ENCODE measurements at regions not wholly inside any gene's neighbourhood (a gene's known extent, or its start where the extent isn't known, plus 50 kb on each side); places are given as distances from the start of the nearest gene placed in this dataset.

DNA sequence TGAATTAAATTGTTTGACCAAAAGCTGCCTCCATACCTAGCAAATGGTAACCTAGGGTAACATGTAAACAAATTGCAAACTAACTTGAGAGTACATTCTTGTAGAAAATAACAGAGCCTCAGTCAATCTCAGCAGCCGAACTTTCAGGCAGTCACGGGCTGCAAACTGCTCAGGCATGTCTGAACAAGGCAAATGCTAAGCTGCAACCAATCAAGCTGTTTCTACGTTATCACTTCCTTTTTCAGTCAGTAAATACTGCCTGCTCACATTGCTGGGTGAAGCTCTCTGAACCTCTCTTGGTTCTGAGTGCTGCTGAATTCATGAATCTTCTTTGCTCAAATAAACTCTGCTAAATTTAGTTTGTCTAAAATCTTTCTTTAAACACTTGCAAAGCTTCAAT, 1212.4 kb downstream of the SORCS1 start:
- H3K27me3 Mint-ChIP-seq: no peaks in the 10 kb centered on the region
- POLR2A ChIA-PET: no interaction called here

DNA sequence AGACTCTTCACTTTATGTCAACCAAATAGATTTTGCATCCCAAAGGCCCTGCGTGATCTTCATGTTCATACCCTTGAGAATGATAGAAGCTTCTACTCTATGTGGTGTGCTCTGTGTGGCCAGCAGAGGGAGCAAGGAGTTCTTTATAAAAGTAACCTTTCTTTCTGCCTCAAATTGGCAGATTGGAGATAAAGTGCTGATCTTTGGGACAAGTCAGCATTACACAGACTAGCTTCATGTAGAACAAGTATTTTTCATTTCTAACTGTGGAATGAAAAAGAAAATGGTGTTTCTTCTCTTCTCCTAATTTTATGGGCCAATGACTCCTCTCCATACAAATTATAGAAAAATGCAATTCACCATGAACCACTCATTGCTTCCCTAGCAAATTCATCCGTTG, 1214.1 kb downstream of the SORCS1 start:
- CTCF ChIA-PET: no interaction called here
- H3K4me1 Mint-ChIP-seq: no peaks in the 10 kb centered on the region
- H3K36me3 Mint-ChIP-seq (ENCODE audit: low read depth): no peaks in the 10 kb centered on the region
- H3K27ac Mint-ChIP-seq: no peak overlapping the region
- POLR2A ChIA-PET: no interaction called here
- no peaks in the 10 kb centered on the region for H3K9me3 Mint-ChIP-seq
- DNase-seq: peak; percentile 31
- H3K27me3 Mint-ChIP-seq: no peaks in the 10 kb centered on the region
- no peak overlapping the region for H3K4me3 Mint-ChIP-seq

More for the DNA sequence above, 1212.4 kb downstream of the SORCS1 start:
- Mint-ChIP-seq H3K27ac (no peak overlapping the region), H3K4me1 (no peaks in the 10 kb centered on the region), H3K36me3 (ENCODE audit: low read depth) (no peaks in the 10 kb centered on the region), H3K4me3 (no peak overlapping the region), H3K9me3 (no peaks in the 10 kb centered on the region)
- CTCF ChIA-PET: no interaction called here
- no peak for DNase-seq

DNA sequence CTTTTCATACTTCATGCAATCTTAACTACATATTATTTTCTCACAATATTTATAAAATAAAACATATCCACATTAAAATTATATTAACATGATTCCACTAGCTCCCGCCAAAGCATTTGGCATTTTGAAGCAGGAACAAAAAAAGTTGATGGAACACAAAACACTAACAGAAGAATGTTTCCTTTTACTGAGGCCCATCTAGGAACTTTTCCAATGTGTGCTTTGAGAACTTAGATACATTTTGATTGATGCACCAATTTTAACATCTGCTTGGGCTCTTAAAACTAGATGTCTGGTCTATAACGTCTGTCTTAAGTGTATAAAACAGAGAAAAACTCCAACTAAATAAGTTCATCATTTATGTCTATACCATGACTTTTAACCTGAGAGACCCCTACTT, 1214.8 kb downstream of the SORCS1 start:
- Mint-ChIP-seq H3K4me3 (no peak overlapping the region), H3K27me3 (no peaks in the 10 kb centered on the region), H3K27ac (no peak overlapping the region), H3K36me3 (ENCODE audit: low read depth) (no peaks in the 10 kb centered on the region), H3K9me3 (no peaks in the 10 kb centered on the region), H3K4me1 (no peaks in the 10 kb centered on the region)
- CTCF ChIA-PET: no interaction called here
- DNase-seq: no peak
- POLR2A ChIA-PET: no interaction called here

DNA sequence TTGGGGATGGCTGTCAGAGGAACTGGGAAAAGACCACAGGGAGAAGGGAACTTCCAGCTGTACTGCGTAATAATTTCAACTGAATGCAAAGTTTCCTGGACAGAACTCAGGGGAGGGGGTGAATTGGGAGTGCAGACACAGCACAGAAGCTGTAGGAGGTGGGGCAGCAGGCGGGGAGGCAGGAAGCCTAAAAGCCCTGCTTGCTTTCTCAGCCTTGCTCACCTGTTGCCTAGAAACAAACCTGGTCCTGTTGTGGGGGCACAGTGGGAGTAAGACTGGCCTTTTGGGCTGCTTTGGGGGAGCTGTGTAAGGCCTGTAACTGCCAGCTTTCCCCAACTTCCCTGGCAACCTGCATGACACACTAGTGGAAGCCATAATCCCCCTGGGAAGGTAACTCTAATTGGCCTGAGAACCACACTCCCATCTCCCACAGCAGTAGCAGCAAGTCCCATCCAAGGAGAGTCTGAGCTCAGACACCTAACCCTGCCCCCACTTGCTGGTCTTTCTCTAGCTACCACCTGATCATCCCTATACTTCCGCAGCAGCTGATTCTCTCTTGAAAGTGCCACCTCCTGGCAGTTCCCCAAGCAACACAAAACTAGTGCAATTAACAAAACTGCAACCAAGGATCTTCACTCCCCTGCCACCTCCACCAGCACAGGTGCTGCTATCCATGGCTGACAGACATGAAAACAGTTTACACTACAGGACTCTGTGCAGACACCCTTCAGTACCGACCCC, 1239.3 kb downstream of the SORCS1 start:
- ChIA-PET CTCF (no interaction called here), POLR2A (no interaction called here)
- H3K4me3 Mint-ChIP-seq: no peak overlapping the region
- H3K27ac Mint-ChIP-seq: no peak overlapping the region
- DNase-seq: no peak
- H3K36me3 Mint-ChIP-seq (ENCODE audit: low read depth): no peaks in the 10 kb centered on the region
- H3K27me3 Mint-ChIP-seq: no peaks in the 10 kb centered on the region
- no peaks in the 10 kb centered on the region for H3K4me1 Mint-ChIP-seq
- peaks cover 11% of the 10 kb centered on the region for H3K9me3 Mint-ChIP-seq

DNA sequence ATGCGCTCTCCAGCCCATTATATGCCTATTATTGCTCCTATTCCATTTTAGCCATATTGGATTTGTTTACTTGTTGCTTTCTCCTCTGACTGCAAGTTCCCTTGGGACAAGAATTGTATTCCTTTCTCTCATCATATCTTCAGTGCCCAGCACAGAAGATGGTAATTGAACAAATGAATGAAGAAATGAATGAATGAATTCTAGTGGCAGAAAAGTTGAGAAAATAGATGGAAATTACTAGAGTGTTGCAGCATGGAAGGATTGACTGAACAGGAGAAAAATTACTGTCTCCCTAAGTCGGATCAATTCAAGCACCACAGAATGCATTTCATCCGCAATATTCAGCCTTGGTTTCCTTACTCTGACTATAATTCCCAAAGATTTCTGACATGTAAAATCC, 1243.2 kb downstream of the SORCS1 start:
- Mint-ChIP-seq H3K27ac (no peak overlapping the region), H3K9me3 (peaks cover 11% of the 10 kb centered on the region), H3K36me3 (ENCODE audit: low read depth) (no peaks in the 10 kb centered on the region), H3K27me3 (no peaks in the 10 kb centered on the region), H3K4me3 (no peak overlapping the region), H3K4me1 (no peaks in the 10 kb centered on the region)
- no peak for DNase-seq
- ChIA-PET POLR2A (no interaction called here), CTCF (no interaction called here)

DNA sequence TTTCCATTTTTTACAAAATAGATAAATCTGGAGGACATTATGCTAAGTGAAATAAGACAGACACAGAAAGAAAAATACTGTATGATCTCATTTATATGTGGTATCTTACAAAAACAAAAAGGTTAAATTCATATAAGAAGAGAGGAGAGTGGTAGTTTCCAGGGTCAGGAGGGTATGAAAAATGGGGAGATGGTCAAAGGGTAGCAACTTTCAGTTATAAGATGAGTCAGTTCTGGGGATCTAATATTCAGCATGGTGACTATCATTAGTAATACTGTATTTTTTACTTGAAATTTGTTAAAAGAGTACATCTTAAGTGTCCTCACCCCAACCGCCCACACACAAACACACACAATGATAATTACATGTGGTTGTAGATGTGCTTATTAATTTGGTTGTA, 1250.1 kb downstream of the SORCS1 start:
- DNase-seq: no peak
- Mint-ChIP-seq H3K4me3 (no peak overlapping the region), H3K27ac (no peak overlapping the region), H3K36me3 (ENCODE audit: low read depth) (no peaks in the 10 kb centered on the region), H3K27me3 (no peaks in the 10 kb centered on the region), H3K4me1 (no peaks in the 10 kb centered on the region), H3K9me3 (no peaks in the 10 kb centered on the region)
- POLR2A ChIA-PET: no interaction called here
- CTCF ChIA-PET: no interaction called here

DNA sequence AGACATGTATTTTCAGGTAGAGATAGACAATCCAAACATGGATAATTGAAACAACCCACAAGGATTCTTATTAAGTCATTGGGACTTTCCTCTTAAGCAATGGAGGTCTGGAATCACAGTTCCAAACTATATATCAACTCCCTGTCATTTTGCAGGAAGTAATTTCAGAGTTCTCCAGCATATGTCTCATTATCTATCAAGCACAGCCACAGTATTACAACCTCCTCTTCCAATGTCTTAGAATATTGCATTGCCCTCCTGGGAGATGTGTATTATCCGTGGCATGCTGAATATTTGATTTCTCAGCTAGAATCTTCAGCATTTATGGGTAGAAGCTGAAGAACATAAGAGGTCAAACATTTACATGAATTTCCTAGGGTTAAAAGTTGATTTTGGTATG, 1255.8 kb downstream of the SORCS1 start:
- Mint-ChIP-seq H3K27me3 (no peaks in the 10 kb centered on the region), H3K9me3 (no peaks in the 10 kb centered on the region), H3K4me1 (no peaks in the 10 kb centered on the region), H3K36me3 (ENCODE audit: low read depth) (no peaks in the 10 kb centered on the region), H3K27ac (no peak overlapping the region), H3K4me3 (no peak overlapping the region)
- POLR2A ChIA-PET: no interaction called here
- CTCF ChIA-PET: no interaction called here
- no peak for DNase-seq

DNA sequence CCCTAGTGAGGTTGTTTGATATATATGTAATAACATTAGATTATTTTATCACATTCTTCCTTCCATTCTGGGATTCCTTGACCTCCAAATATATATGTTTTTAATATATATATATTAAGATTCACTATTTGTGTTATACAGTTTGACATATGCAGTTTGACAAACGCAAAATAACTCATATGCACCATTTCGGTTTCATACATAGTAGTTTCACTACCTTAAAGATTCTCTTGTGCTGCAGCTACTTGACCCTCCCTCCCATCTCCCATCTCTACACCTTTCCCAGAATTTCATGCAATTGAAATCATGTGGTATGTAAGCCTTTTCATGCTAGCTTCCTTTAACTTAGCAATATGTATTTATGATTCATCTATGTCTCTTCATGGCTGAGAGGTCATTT, 1244.4 kb downstream of the SORCS3 start:
- H3K9me3 Mint-ChIP-seq: peaks cover 2% of the 10 kb centered on the region
- H3K4me1 Mint-ChIP-seq: no peaks in the 10 kb centered on the region
- ChIA-PET CTCF (no interaction called here), POLR2A (no interaction called here)
- H3K27ac Mint-ChIP-seq: no peak overlapping the region
- no peak overlapping the region for H3K4me3 Mint-ChIP-seq
- no peaks in the 10 kb centered on the region for H3K36me3 Mint-ChIP-seq (ENCODE audit: low read depth)
- no peak for DNase-seq
- H3K27me3 Mint-ChIP-seq: no peaks in the 10 kb centered on the region

DNA sequence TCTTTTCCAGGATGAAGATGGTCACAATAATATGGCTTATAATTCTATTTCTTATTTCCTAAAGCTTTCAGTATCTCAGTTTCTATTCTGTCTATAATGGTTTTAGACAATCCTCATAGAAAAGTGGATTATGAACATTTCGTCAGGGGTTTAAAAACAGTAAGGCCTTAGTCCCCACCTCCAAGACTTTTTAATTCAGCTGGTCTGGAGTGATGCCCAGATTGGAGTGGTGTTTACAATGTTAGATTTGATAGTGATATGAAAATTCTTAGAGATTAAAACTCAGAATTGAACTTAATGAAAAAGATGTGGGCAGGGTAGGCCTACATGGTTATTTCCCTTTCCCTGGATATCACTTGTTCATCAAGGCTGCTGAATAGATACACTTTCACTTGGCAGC, 1238.3 kb downstream of the SORCS3 start:
- H3K9me3 Mint-ChIP-seq: no peaks in the 10 kb centered on the region
- no peak overlapping the region for H3K27ac Mint-ChIP-seq
- CTCF ChIA-PET: no interaction called here
- H3K36me3 Mint-ChIP-seq (ENCODE audit: low read depth): no peaks in the 10 kb centered on the region
- H3K4me3 Mint-ChIP-seq: no peak overlapping the region
- H3K27me3 Mint-ChIP-seq: no peaks in the 10 kb centered on the region
- no peak for DNase-seq
- H3K4me1 Mint-ChIP-seq: no peaks in the 10 kb centered on the region
- POLR2A ChIA-PET: no interaction called here

DNA sequence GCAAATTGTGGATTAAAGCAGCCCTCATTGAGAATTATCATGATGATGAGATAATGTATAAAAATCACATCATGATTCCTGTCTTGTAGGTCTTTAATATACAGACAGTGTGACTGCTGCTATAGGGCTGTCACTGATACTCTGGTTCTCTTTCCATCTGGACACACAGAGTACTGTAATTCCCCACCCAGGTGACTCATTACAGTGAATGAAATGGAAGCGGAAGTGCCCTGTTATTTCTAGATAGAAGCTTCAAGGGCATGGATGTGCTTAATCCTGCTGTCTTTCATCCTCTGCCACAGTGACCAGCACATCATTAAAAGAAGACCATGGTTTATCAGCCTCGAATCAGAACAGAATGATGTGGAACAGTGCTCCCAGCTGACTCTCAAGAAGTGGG, 1234.0 kb downstream of the SORCS3 start:
- ChIA-PET POLR2A (no interaction called here), CTCF (no interaction called here)
- H3K27ac Mint-ChIP-seq: no peak overlapping the region
- no peak overlapping the region for H3K4me3 Mint-ChIP-seq
- peaks cover 2% of the 10 kb centered on the region for H3K9me3 Mint-ChIP-seq
- no peaks in the 10 kb centered on the region for H3K4me1 Mint-ChIP-seq
- H3K27me3 Mint-ChIP-seq: no peaks in the 10 kb centered on the region
- no peak for DNase-seq
- H3K36me3 Mint-ChIP-seq (ENCODE audit: low read depth): no peaks in the 10 kb centered on the region

DNA sequence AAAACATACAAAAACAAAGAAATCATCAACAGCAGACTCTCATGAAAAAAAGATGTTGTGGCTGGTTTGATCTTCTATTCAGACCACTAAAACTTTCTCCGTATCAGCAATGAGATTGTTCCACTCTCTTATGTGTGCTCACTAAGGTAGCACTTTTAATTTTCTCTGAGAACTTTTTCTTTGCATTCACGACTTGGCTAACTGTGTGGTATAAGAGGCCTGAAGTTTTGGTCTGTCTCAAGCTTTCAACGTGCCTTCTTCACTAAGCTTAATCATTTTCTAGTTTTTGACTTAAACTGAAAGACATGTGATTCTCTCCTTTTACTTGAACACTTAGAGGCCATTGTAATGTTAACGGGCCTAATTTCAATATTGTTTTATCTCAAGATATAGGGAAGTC, 1231.6 kb downstream of the SORCS3 start:
- peaks cover 2% of the 10 kb centered on the region for H3K9me3 Mint-ChIP-seq
- no peaks in the 10 kb centered on the region for H3K36me3 Mint-ChIP-seq (ENCODE audit: low read depth)
- CTCF ChIA-PET: no interaction called here
- no peak overlapping the region for H3K4me3 Mint-ChIP-seq
- no peak for DNase-seq
- no peaks in the 10 kb centered on the region for H3K27me3 Mint-ChIP-seq
- H3K27ac Mint-ChIP-seq: no peak overlapping the region
- H3K4me1 Mint-ChIP-seq: no peaks in the 10 kb centered on the region
- POLR2A ChIA-PET: no interaction called here

DNA sequence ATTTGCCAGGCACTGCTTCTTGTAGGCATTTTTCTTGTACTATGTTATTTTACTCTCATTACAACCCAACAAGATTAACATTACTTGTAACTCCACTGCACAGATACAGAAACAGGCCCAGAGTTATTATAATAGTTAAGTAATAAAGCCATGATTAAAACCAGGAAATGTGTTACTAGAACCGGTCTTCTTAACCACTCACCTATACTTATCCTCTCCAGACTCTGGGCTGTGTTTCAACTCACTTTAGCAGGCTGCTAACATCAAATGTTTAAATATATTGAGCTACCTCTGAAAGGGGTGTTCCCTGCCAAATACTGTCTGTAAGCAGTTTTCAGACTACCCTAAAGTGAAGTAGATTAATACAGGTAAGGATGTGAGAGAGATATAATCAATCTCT, 1227.8 kb downstream of the SORCS3 start:
- H3K27me3 Mint-ChIP-seq: no peaks in the 10 kb centered on the region
- POLR2A ChIA-PET: no interaction called here
- H3K9me3 Mint-ChIP-seq: peaks cover 2% of the 10 kb centered on the region
- DNase-seq: no peak
- CTCF ChIA-PET: no interaction called here
- H3K36me3 Mint-ChIP-seq (ENCODE audit: low read depth): no peaks in the 10 kb centered on the region
- no peaks in the 10 kb centered on the region for H3K4me1 Mint-ChIP-seq
- H3K27ac Mint-ChIP-seq: no peak overlapping the region
- no peak overlapping the region for H3K4me3 Mint-ChIP-seq

DNA sequence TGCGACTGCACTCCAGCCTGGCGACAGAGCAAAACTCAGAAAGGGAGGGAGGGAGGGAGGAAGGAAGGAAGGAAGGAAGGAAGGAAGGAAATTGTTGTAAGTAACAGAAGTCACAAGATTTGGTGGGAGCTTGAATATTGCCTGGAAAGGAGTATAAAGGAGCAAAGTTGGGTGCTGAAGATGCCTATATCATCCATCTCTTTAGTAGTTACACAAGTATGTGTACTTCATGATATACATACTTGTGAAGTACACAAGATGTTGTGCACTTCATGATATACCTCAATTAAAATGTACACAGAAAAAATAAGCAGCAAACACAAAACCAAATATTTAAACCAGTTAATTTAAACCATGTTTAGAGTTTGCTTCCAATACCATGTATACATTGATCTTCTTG, 1223.8 kb downstream of the SORCS3 start:
- Mint-ChIP-seq H3K27ac (no peak overlapping the region), H3K9me3 (no peaks in the 10 kb centered on the region), H3K4me3 (no peak overlapping the region), H3K36me3 (ENCODE audit: low read depth) (no peaks in the 10 kb centered on the region), H3K4me1 (no peaks in the 10 kb centered on the region), H3K27me3 (no peaks in the 10 kb centered on the region)
- no peak for DNase-seq
- CTCF ChIA-PET: no interaction called here
- POLR2A ChIA-PET: no interaction called here

DNA sequence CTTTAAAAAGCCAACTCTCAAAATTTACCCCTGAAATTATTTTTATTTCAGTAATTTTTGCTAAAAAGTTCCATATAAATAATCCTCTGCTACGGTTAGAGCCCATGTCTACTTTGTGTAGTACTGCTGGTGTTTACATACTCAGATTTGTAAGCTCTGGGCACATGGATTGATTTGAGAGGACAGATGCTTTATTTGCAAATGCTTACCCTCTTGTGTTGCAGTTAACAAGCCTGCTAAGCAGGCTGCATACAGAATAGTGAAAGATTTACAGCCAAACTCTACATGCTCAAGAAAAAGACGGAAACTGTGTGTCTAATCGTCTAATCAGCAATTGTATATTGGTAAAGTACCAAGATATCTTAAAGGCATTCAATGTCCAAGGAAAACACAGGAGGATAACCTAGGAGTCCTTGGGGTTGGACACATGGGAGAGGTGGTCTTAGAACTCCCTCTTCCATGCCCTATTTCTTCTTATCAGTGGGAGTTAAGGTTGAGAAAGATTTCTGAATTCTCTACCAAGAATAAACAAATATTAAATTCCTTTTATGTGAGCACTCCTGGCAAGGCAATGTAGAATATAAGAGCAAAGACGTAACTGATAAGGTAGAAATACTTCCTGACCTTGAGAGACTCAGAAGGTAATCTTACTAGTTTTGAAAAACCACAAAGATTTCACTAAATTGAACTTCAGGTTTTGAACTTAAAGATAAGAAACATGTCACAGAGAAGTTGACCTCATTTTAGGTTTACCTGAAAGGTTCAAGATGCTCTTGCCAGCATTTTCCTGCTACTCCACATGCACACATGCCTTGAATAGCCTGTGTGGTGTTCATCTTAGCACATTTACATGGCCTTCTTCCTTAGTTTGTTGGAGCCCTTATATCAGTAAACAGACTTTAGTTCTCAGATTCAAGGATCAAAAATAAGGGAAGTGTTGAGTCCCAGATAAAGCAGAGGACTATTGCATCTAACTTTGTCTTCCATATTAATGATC, 1216.5 kb downstream of the SORCS3 start:
- Mint-ChIP-seq H3K9me3 (no peaks in the 10 kb centered on the region), H3K4me1 (peaks cover 6% of the 10 kb centered on the region), H3K4me3 (no peak overlapping the region), H3K36me3 (ENCODE audit: low read depth) (no peaks in the 10 kb centered on the region), H3K27me3 (no peaks in the 10 kb centered on the region), H3K27ac (no peak overlapping the region)
- ChIA-PET CTCF (no interaction called here), POLR2A (no interaction called here)
- no peak for DNase-seq

Data from activated CD4-positive, alpha-beta T cell treated with anti-CD3 and anti-CD28 coated beads, Interleukin-2, amount 10 ng/mL, durations not matched to agents 7 days and 5 days (primary cell).